Suprapubic skin (tissue), 3 donors: ENCODE measurements at regions not wholly inside any gene's neighbourhood (a gene's known extent, or its start where the extent isn't known, plus 50 kb on each side); places are given as distances from the start of the nearest gene placed in this dataset.

ENCODE experiments used
- POLR2A ChIP-seq, 2 donors: fragments of 450-650 bp; IDR thresholded peaks; one replicate each; pipeline ENCODE4 v1.6.1; 2017; ENCODE audit warnings: antibody characterized with exemption in 2 of 2, mild to moderate bottlenecking in 2 of 2, moderate library complexity in 2 of 2
- TF ChIP-seq, protein P1 (sequence below), 2 donors: fragments of 200-600 bp in 1 of 2; fragments of 450-650 bp in 1 of 2; sonication (generic) in 1 of 2; IDR thresholded peaks; one replicate each; pipeline ENCODE4 v1.5.1; 2016 to 2019; ENCODE audit warnings: antibody characterized with exemption in 2 of 2, mild to moderate bottlenecking in 1 of 2, moderate library complexity in 1 of 2

DNA sequence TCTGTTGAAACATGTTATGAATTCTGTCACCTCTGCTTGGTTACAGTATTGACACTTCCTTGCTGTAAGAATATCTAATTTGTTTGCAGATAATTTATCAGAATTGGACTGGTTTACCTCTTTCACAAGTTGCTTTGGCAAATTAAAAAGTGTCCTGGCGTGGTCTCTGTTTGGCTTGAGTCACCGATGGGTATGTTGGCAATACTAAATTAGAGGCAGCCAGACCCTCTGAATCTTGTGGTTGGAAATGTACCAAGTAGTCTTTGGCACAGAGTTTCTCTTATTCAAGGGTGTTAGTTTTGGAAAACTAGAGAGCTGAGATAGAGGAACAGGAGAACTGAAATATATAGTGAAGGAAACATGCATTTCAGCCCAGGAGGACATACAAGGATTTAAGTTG lies 521.1 kb upstream of the MGAT4C start:
- TF ChIP-seq, protein P1, sequence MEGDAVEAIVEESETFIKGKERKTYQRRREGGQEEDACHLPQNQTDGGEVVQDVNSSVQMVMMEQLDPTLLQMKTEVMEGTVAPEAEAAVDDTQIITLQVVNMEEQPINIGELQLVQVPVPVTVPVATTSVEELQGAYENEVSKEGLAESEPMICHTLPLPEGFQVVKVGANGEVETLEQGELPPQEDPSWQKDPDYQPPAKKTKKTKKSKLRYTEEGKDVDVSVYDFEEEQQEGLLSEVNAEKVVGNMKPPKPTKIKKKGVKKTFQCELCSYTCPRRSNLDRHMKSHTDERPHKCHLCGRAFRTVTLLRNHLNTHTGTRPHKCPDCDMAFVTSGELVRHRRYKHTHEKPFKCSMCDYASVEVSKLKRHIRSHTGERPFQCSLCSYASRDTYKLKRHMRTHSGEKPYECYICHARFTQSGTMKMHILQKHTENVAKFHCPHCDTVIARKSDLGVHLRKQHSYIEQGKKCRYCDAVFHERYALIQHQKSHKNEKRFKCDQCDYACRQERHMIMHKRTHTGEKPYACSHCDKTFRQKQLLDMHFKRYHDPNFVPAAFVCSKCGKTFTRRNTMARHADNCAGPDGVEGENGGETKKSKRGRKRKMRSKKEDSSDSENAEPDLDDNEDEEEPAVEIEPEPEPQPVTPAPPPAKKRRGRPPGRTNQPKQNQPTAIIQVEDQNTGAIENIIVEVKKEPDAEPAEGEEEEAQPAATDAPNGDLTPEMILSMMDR (IDR thresholded peaks at IDR 0.05) = no peak
- no peak for TF ChIP-seq POLR2A (IDR thresholded peaks at IDR 0.05)
